ENCODE measurements at regions not wholly inside any gene's neighbourhood (a gene's known extent, or its start where the extent isn't known, plus 50 kb on each side); places are given as distances from the start of the nearest gene placed in this dataset.

- Histone ChIP-seq H3K9me3 (ENCODE audit: control insufficient read depth, insufficient read depth, low read length) (peaks cover 16% of the 10 kb centered on the region), H3K9me2 (replicated peaks; ENCODE audit: control insufficient read depth, low read length) (no peaks in the 10 kb centered on the region), H3K4me1 (ENCODE audit: control insufficient read depth, low read length) (peaks cover 41% of the 10 kb centered on the region), H3K27me3 (ENCODE audit: control insufficient read depth, low read length) (no peaks in the 10 kb centered on the region), H3K4me2 (ENCODE audit: low read length) (peak overlapping the region; percentile 90), H3K27ac (ENCODE audit: low read depth, low read length) (peak overlapping the region; percentile 96), H3K79me2 (ENCODE audit: control insufficient read depth, low read length) (peaks cover 48% of the 10 kb centered on the region), H3K36me3 (ENCODE audit: control insufficient read depth, low read length) (peaks cover 11% of the 10 kb centered on the region), H3K4me3 (ENCODE audit: low read length) (peak overlapping the region; percentile 89), H3F3A (ENCODE audit: control insufficient read depth, insufficient read depth) (peaks cover 17% of the 10 kb centered on the region), H4K20me1 (ENCODE audit: control insufficient read depth, insufficient read depth, low read depth, low read length) (no peaks in the 10 kb centered on the region)
- TF ChIP-seq EZH2phosphoT487 (IDR thresholded peaks at IDR 0.05; ENCODE audit: borderline replicate concordance, low read length) = no peak
- TF ChIP-seq, protein P1, sequence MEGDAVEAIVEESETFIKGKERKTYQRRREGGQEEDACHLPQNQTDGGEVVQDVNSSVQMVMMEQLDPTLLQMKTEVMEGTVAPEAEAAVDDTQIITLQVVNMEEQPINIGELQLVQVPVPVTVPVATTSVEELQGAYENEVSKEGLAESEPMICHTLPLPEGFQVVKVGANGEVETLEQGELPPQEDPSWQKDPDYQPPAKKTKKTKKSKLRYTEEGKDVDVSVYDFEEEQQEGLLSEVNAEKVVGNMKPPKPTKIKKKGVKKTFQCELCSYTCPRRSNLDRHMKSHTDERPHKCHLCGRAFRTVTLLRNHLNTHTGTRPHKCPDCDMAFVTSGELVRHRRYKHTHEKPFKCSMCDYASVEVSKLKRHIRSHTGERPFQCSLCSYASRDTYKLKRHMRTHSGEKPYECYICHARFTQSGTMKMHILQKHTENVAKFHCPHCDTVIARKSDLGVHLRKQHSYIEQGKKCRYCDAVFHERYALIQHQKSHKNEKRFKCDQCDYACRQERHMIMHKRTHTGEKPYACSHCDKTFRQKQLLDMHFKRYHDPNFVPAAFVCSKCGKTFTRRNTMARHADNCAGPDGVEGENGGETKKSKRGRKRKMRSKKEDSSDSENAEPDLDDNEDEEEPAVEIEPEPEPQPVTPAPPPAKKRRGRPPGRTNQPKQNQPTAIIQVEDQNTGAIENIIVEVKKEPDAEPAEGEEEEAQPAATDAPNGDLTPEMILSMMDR (IDR thresholded peaks at IDR 0.05; ENCODE audit: low read depth, low read length, poor library complexity, severe bottlenecking) = peak; percentile 46
Measured at GRCh38 chr14:106843386-106843785, 1317.0 kb downstream of the TMEM121 start.

DNA sequence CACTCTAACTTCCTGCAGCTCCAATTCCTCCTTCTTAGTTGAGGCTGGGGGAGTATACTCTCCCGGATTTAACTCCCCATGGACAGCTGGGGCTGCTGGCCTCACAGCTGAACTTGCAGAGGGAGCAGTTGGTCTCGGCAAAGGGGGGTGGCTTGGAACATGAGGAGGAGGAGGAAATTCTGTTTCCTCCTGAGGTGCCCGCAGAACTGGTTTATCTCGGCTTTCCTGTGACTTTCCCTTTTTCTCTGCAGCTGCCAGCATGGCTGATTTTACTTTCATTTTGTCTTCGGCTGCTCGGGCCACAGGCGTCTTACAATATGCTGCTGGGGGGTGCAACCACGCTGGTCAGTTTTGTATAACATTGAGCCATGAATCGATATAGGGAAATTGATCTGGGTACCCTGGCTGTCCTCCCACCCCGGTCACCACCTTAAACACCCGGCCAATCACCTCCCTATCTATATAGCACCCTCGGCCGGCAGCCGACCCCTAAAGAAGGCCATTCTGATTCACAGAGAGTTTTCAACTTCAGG, 1317.6 kb downstream of the TMEM121 start:
- Histone ChIP-seq H3K36me3 (ENCODE audit: control insufficient read depth, low read length) (peaks cover 15% of the 10 kb centered on the region), H3K79me2 (ENCODE audit: control insufficient read depth, low read length) (peaks cover 54% of the 10 kb centered on the region), H3K27me3 (ENCODE audit: control insufficient read depth, low read length) (no peaks in the 10 kb centered on the region), H4K20me1 (ENCODE audit: control insufficient read depth, insufficient read depth, low read depth, low read length) (no peaks in the 10 kb centered on the region), H3K9me2 (replicated peaks; ENCODE audit: control insufficient read depth, low read length) (no peaks in the 10 kb centered on the region), H3K4me3 (ENCODE audit: low read length) (peak overlapping the region; percentile 89), H3K27ac (ENCODE audit: low read depth, low read length) (peak overlapping the region; percentile 96), H3K4me2 (ENCODE audit: low read length) (peak overlapping the region; percentile 90), H3F3A (ENCODE audit: control insufficient read depth, insufficient read depth) (peaks cover 23% of the 10 kb centered on the region), H3K9me3 (ENCODE audit: control insufficient read depth, insufficient read depth, low read length) (peaks cover 10% of the 10 kb centered on the region), H3K4me1 (ENCODE audit: control insufficient read depth, low read length) (peaks cover 48% of the 10 kb centered on the region)
- TF ChIP-seq, protein P1 (IDR thresholded peaks at IDR 0.05; ENCODE audit: low read depth, low read length, poor library complexity, severe bottlenecking) = no peak
- TF ChIP-seq EZH2phosphoT487 (IDR thresholded peaks at IDR 0.05; ENCODE audit: borderline replicate concordance, low read length) = no peak

- peaks cover 28% of the 10 kb centered on the region for H3F3A ChIP-seq (ENCODE audit: control insufficient read depth, insufficient read depth)
- H3K27ac ChIP-seq (ENCODE audit: low read depth, low read length) = peak overlapping the region; percentile 96
- no peak for TF ChIP-seq EZH2phosphoT487 (IDR thresholded peaks at IDR 0.05; ENCODE audit: borderline replicate concordance, low read length)
- TF ChIP-seq, protein P1 (IDR thresholded peaks at IDR 0.05; ENCODE audit: low read depth, low read length, poor library complexity, severe bottlenecking) = no peak
- H3K9me3 ChIP-seq (ENCODE audit: control insufficient read depth, insufficient read depth, low read length) = peaks cover 8% of the 10 kb centered on the region
- peak overlapping the region; percentile 89 for H3K4me3 ChIP-seq (ENCODE audit: low read length)
- no peaks in the 10 kb centered on the region for H4K20me1 ChIP-seq (ENCODE audit: control insufficient read depth, insufficient read depth, low read depth, low read length)
- H3K79me2 ChIP-seq (ENCODE audit: control insufficient read depth, low read length) = peaks cover 61% of the 10 kb centered on the region
- H3K4me1 ChIP-seq (ENCODE audit: control insufficient read depth, low read length) = peaks cover 55% of the 10 kb centered on the region
- H3K4me2 ChIP-seq (ENCODE audit: low read length) = peak overlapping the region; percentile 90
- H3K36me3 ChIP-seq (ENCODE audit: control insufficient read depth, low read length) = peaks cover 21% of the 10 kb centered on the region
- H3K27me3 ChIP-seq (ENCODE audit: control insufficient read depth, low read length) = no peaks in the 10 kb centered on the region
- no peaks in the 10 kb centered on the region for H3K9me2 ChIP-seq (replicated peaks; ENCODE audit: control insufficient read depth, low read length)
Measured at GRCh38 chr14:106844608-106845285, 1318.4 kb downstream of the TMEM121 start.

All from DOHH2 (cell line).